Parathyroid adenoma (tissue), 2 donors: ENCODE measurements at regions not wholly inside any gene's neighbourhood (a gene's known extent, or its start where the extent isn't known, plus 50 kb on each side); places are given as distances from the start of the nearest gene placed in this dataset.

Source experiments
- H2AFZ ChIP-seq: fragments of 300-600 bp; sonication (generic); one replicate; pipeline ENCODE4 v1.7.0; 2017; ENCODE audit warnings: antibody characterized with exemption, mild to moderate bottlenecking
- H3K27ac ChIP-seq: fragments of 300-600 bp; sonication (generic); one replicate; pipeline ENCODE4 v1.7.0; 2017
- H3K27me3 ChIP-seq: fragments of 300-600 bp; sonication (generic); one replicate; pipeline ENCODE4 v1.7.0; 2017; ENCODE audit warnings: low read length; ENCODE audit not compliant: control insufficient read depth, insufficient read depth
- H3K36me3 ChIP-seq: fragments of 300-600 bp; sonication (generic); one replicate; pipeline ENCODE4 v1.7.0; 2017; ENCODE audit warnings: low read length; ENCODE audit not compliant: control insufficient read depth, insufficient read depth
- H3K4me1 ChIP-seq: fragments of 300-600 bp; sonication (generic); one replicate; pipeline ENCODE4 v1.7.0; 2017; ENCODE audit warnings: control low read depth
- H3K4me2 ChIP-seq: fragments of 300-600 bp; sonication (generic); one replicate; pipeline ENCODE4 v1.7.0; 2017; ENCODE audit warnings: low read length
- H3K4me3 ChIP-seq: fragments of 300-600 bp; sonication (generic); one replicate; pipeline ENCODE4 v1.7.0; 2017; ENCODE audit warnings: low read depth, low read length
- H3K79me2 ChIP-seq: fragments of 300-600 bp; sonication (generic); one replicate; pipeline ENCODE4 v1.7.0; 2017; ENCODE audit warnings: control low read depth
- H3K9ac ChIP-seq: fragments of 300-600 bp; sonication (generic); one replicate; pipeline ENCODE4 v1.7.0; 2017; ENCODE audit warnings: mild to moderate bottlenecking
- H3K9me3 ChIP-seq: fragments of 300-600 bp; sonication (generic); one replicate; pipeline ENCODE4 v1.7.0; 2017; ENCODE audit warnings: low read length; ENCODE audit not compliant: control insufficient read depth
- CTCF ChIP-seq: fragments of 300-600 bp; sonication (generic); IDR thresholded peaks from one replicate; pipeline ENCODE4 v1.7.0; 2017; ENCODE audit warnings: antibody characterized with exemption, mild to moderate bottlenecking
- donor health status: primary hyperparathyroidism.

GRCh38 chr5:167507463-167508233 lies 783.8 kb upstream of the WWC1 start:
- Histone ChIP-seq H3K4me3 (no peak overlapping the region), H3K9ac (no peak overlapping the region), H3K79me2 (no peaks in the 10 kb centered on the region), H3K36me3 (no peaks in the 10 kb centered on the region), H3K27ac (no peak overlapping the region), H3K27me3 (no peaks in the 10 kb centered on the region), H3K4me2 (no peak overlapping the region), H3K4me1 (no peaks in the 10 kb centered on the region), H3K9me3 (no peaks in the 10 kb centered on the region), H2AFZ (no peak overlapping the region)
- no peak for TF ChIP-seq CTCF

GRCh38 chr5:167509076-167509475 lies 782.4 kb upstream of the WWC1 start:
- H3K27ac ChIP-seq = no peak overlapping the region
- no peak overlapping the region for H2AFZ ChIP-seq
- H3K4me2 ChIP-seq = no peak overlapping the region
- no peaks in the 10 kb centered on the region for H3K27me3 ChIP-seq
- H3K79me2 ChIP-seq = no peaks in the 10 kb centered on the region
- no peak overlapping the region for H3K9ac ChIP-seq
- no peak for TF ChIP-seq CTCF
- H3K9me3 ChIP-seq = no peaks in the 10 kb centered on the region
- H3K4me1 ChIP-seq = no peaks in the 10 kb centered on the region
- no peak overlapping the region for H3K4me3 ChIP-seq
- no peaks in the 10 kb centered on the region for H3K36me3 ChIP-seq

- Histone ChIP-seq H3K79me2 (no peaks in the 10 kb centered on the region), H3K4me3 (no peak overlapping the region), H2AFZ (no peak overlapping the region), H3K27ac (no peak overlapping the region), H3K4me1 (no peaks in the 10 kb centered on the region), H3K4me2 (no peak overlapping the region), H3K36me3 (no peaks in the 10 kb centered on the region), H3K27me3 (no peaks in the 10 kb centered on the region), H3K9ac (no peak overlapping the region), H3K9me3 (no peaks in the 10 kb centered on the region)
- TF ChIP-seq CTCF = no peak
These were observed 780.2 kb upstream of the WWC1 start for GRCh38 chr5:167511276-167511675.

- Histone ChIP-seq H3K4me1 (no peaks in the 10 kb centered on the region), H3K4me2 (no peak overlapping the region), H3K36me3 (no peaks in the 10 kb centered on the region), H3K27me3 (no peaks in the 10 kb centered on the region), H3K27ac (no peak overlapping the region), H2AFZ (no peak overlapping the region), H3K9me3 (no peaks in the 10 kb centered on the region), H3K4me3 (no peak overlapping the region), H3K9ac (no peak overlapping the region), H3K79me2 (no peaks in the 10 kb centered on the region)
- no peak for TF ChIP-seq CTCF
These were observed 779.3 kb upstream of the WWC1 start for GRCh38 chr5:167512111-167512510.

- Histone ChIP-seq H3K27me3 (no peaks in the 10 kb centered on the region), H3K4me1 (no peaks in the 10 kb centered on the region)
These were observed 778.1 kb upstream of the WWC1 start for GRCh38 chr5:167513381-167513780.

More at GRCh38 chr5:167513381-167513780, 778.1 kb upstream of the WWC1 start:
- H3K27ac ChIP-seq = no peak overlapping the region
- H3K79me2 ChIP-seq = no peaks in the 10 kb centered on the region
- no peaks in the 10 kb centered on the region for H3K36me3 ChIP-seq
- no peak for TF ChIP-seq CTCF
- H3K9me3 ChIP-seq = no peaks in the 10 kb centered on the region
- no peak overlapping the region for H3K4me3 ChIP-seq
- no peak overlapping the region for H2AFZ ChIP-seq
- no peak overlapping the region for H3K9ac ChIP-seq
- no peak overlapping the region for H3K4me2 ChIP-seq
